Activated B cell treated with CpG ODN at 0.5 μM for 24 hours (primary cell): ENCODE measurements at regions not wholly inside any gene's neighbourhood (a gene's known extent, or its start where the extent isn't known, plus 50 kb on each side); places are given as distances from the start of the nearest gene placed in this dataset.

Source experiments
- ATAC-seq: fragments of 200-7000 bp; cut with Tn5 transposase; one replicate; pipeline ENCODE4 v1.10.0; 2021; ENCODE audit warnings: low read depth, mild to moderate bottlenecking, moderate library complexity
- CTCF ChIA-PET: fragments of 350-600 bp; sonication (Branson Sonifier 250); formaldehyde crosslinking; loops from one replicate; lab custom pipeline; 2021; ENCODE audit warnings: antibody characterized with exemption; lab: Charles Lee
- POLR2A ChIA-PET: fragments of 350-600 bp; sonication (Branson Sonifier 250); formaldehyde crosslinking; loops from one replicate; lab custom pipeline; 2021; ENCODE audit warnings: antibody characterized with exemption; lab: Charles Lee
- DNase-seq: peaks from one replicate; pipeline ENCODE4 v3.0.0; 2022
- H3K27ac Mint-ChIP-seq: one replicate; pipeline ENCODE4 v1.8.0; 2020; ENCODE audit warnings: mixed read lengths
- H3K27me3 Mint-ChIP-seq: one replicate; pipeline ENCODE4 v1.8.0; 2021; ENCODE audit warnings: mixed read lengths
- H3K36me3 Mint-ChIP-seq: one replicate; pipeline ENCODE4 v1.8.0; 2021; ENCODE audit warnings: low read depth, mixed read lengths
- H3K4me1 Mint-ChIP-seq: one replicate; pipeline ENCODE4 v1.8.0; 2021; ENCODE audit warnings: mixed read lengths
- H3K4me3 Mint-ChIP-seq: one replicate; pipeline ENCODE4 v1.8.0; 2020; ENCODE audit warnings: mild to moderate bottlenecking, mixed read lengths
- H3K9me3 Mint-ChIP-seq: one replicate; pipeline ENCODE4 v1.8.0; 2020; ENCODE audit warnings: mixed read lengths
- intact Hi-C: fragments of 100-400 bp; cut with micrococcal nuclease; formaldehyde crosslinking; loops from one replicate; pipeline ENCODE4 v1.15.1; 2024
- TF ChIP-seq, protein P1 (sequence below): fragments of 200-600 bp; IDR thresholded peaks from one replicate; pipeline ENCODE4 v1.8.0; 2022; ENCODE audit warnings: antibody characterized with exemption, mild to moderate bottlenecking

DNA sequence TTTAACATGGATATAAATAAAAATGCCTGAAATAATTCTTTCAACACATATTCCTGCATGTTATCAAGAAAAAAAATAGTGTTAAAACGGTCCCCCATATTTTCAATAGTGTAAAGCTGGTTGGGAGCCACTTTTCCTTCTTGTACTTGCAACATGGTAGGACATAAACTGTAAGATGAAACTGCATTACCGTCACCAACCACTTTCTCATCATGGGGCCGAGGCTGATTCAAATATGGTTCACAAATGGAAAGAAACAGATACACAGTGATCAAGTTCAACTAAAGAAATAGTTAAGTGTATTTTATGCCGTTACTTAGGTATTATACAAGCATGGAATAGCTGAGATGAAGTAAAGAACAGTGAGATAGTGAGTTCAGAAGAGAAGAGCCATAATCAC, 360.7 kb downstream of the ZEB2 start:
- Mint-ChIP-seq H3K9me3 (no peaks in the 10 kb centered on the region), H3K4me1 (peaks cover 7% of the 10 kb centered on the region), H3K27ac (no peak overlapping the region), H3K27me3 (no peaks in the 10 kb centered on the region), H3K36me3 (no peaks in the 10 kb centered on the region), H3K4me3 (no peak overlapping the region)
- TF ChIP-seq, protein P1, sequence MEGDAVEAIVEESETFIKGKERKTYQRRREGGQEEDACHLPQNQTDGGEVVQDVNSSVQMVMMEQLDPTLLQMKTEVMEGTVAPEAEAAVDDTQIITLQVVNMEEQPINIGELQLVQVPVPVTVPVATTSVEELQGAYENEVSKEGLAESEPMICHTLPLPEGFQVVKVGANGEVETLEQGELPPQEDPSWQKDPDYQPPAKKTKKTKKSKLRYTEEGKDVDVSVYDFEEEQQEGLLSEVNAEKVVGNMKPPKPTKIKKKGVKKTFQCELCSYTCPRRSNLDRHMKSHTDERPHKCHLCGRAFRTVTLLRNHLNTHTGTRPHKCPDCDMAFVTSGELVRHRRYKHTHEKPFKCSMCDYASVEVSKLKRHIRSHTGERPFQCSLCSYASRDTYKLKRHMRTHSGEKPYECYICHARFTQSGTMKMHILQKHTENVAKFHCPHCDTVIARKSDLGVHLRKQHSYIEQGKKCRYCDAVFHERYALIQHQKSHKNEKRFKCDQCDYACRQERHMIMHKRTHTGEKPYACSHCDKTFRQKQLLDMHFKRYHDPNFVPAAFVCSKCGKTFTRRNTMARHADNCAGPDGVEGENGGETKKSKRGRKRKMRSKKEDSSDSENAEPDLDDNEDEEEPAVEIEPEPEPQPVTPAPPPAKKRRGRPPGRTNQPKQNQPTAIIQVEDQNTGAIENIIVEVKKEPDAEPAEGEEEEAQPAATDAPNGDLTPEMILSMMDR, result no peak
- intact Hi-C loops, result no loop called here
- DNase-seq (no peak), ATAC-seq (no peak)
- ChIA-PET CTCF (no interaction called here), POLR2A (no interaction called here)

DNA sequence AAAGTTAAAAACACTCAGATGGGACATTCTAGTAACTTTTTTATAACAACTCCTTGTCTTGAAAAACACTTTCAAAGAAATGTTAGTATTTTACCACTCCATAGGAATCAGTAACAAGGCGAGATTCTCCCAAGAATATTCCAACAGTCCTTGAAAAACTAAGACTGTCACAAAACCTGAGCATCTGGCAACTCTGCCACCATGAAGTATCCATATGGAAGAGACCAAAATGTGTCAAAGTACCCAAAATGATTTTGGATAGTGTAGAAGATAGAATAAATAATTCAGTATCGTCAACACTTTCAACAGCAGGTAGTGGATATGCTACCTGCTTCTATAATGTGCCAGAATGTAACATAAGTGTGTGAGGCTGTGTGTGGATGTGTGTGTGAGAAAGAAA, 361.8 kb downstream of the ZEB2 start:
- no peaks in the 10 kb centered on the region for H3K36me3 Mint-ChIP-seq
- TF ChIP-seq, protein P1, result no peak
- ChIA-PET POLR2A (no interaction called here), CTCF (no interaction called here)
- ATAC-seq (no peak), DNase-seq (no peak)
- no peak overlapping the region for H3K4me3 Mint-ChIP-seq
- no peak overlapping the region for H3K27ac Mint-ChIP-seq
- no peaks in the 10 kb centered on the region for H3K27me3 Mint-ChIP-seq
- intact Hi-C loops, result no loop called here
- H3K4me1 Mint-ChIP-seq, result peaks cover 7% of the 10 kb centered on the region
- H3K9me3 Mint-ChIP-seq, result no peaks in the 10 kb centered on the region

DNA sequence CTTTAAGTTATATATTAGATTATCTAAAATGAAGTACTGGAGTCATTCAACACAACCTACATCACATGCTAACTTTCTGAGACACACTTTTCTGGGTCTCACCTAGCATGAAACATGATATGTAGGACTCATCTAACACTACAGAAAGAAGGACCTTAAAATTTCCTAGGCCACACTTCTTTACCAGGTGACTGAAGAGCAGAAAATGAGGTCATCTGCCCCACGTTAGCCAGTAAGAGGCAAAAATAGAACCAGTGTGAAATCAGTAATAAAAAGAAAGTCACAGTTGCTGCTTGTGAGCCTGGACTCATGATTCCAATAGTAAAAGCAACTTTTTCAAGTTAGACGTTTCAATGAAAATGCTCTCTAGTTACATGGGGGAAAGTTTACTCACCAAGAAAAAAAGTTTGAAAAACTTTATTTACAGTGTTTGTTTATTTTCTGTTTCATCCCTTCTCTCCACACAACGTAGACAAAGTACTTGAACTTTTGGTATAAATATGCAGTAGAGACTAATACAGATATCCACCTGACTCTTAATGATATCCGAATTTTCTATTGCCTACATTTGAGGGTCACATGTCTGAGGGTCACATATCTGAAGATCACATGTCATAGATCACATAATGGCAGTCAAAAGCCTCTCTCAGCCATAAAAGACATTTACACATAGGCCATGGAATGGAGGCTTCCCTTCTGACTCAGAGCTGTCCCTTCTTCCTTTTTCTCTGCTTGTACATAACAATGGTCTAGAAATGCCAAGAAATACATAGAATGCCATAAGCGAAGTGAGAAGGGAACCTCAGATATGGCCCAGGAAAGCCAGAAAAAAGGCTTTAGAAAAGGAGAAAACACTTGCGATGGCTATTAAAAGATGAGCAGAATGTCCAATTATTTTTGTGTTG, 362.9 kb downstream of the ZEB2 start:
- Mint-ChIP-seq H3K9me3 (no peaks in the 10 kb centered on the region), H3K36me3 (no peaks in the 10 kb centered on the region), H3K4me1 (peaks cover 6% of the 10 kb centered on the region), H3K4me3 (no peak overlapping the region), H3K27ac (no peak overlapping the region), H3K27me3 (no peaks in the 10 kb centered on the region)
- POLR2A ChIA-PET, result no interaction called here
- intact Hi-C loops, result no loop called here
- DNase-seq (no peak), ATAC-seq (no peak)
- TF ChIP-seq, protein P1, result no peak
- CTCF ChIA-PET, result no interaction called here

DNA sequence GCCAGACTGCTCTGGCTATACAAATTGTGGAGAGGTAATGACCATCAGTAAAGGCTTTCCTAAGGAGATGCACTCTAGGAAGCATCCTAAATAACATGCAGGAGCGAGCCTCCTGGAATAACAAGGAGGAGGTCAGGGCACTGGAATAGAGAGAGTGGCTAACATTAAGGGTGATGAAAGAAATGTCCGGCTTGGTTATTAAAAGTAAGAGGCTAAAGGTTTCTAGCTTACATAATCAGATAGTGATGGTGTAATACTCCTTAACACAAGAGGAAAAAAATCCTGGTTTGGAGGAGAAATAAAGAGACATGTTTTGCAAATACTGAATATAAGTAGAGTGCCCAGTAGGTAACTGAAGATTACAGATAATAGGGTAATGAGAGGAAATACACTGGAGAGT, 365.7 kb downstream of the ZEB2 start:
- Mint-ChIP-seq H3K36me3 (no peaks in the 10 kb centered on the region), H3K27me3 (no peaks in the 10 kb centered on the region), H3K27ac (no peak overlapping the region), H3K4me3 (no peak overlapping the region), H3K4me1 (peaks cover 6% of the 10 kb centered on the region), H3K9me3 (no peaks in the 10 kb centered on the region)
- CTCF ChIA-PET, result no interaction called here
- TF ChIP-seq, protein P1, result no peak
- intact Hi-C loops, result no loop called here
- POLR2A ChIA-PET, result interaction anchor here (0.5 kb wide), 1 partner anchor 103 kb away, joined by 3 read pairs; no protein-coding TSS in a partner anchor
- ATAC-seq (no peak), DNase-seq (no peak)

DNA sequence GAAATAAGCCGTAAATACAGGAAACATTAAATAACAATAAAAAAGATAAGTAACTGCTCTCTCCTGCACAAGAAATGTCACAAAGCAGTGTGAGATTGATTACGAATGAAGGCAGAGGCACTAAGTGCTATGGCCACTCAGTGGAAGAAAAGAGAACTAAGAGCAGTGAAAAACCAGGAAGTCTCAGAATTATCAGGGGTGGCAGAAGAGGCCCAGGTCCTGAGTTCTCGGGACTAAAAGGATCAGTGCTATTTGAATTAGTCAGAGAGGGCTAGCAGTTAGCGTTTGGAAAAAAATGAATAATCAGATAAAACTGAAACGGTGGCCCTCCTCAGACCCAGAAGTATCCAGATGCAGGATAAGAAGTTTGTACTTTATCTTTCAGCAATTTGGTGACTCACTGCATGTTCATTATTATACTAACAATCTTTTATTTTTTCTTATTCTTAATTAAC, 367.1 kb downstream of the ZEB2 start:
- no peak for DNase-seq
- H3K27ac Mint-ChIP-seq, result peak overlapping the region; percentile 3
- H3K9me3 Mint-ChIP-seq, result no peaks in the 10 kb centered on the region
- H3K4me3 Mint-ChIP-seq, result no peak overlapping the region
- H3K36me3 Mint-ChIP-seq, result no peaks in the 10 kb centered on the region
- TF ChIP-seq, protein P1, result no peak
- ChIA-PET POLR2A (no interaction called here), CTCF (no interaction called here)
- H3K27me3 Mint-ChIP-seq, result no peaks in the 10 kb centered on the region
- intact Hi-C loops, result no loop called here
- peaks cover 6% of the 10 kb centered on the region for H3K4me1 Mint-ChIP-seq
- ATAC-seq, result peak; percentile 77
